SK-N-SH (cell line): ENCODE measurements at regions not wholly inside any gene's neighbourhood (a gene's known extent, or its start where the extent isn't known, plus 50 kb on each side); places are given as distances from the start of the nearest gene placed in this dataset.

Experiments used
- CTCF ChIA-PET: fragments of 300-600, 350-600 bp; formaldehyde crosslinking; extraction: SDS; loops from one replicate; lab custom pipeline; 2021; lab: Yijun Ruan, JAX
- POLR2A ChIA-PET: fragments of 350-600 bp; sonication (Branson Sonifier 250); formaldehyde crosslinking; extraction: SDS; loops from one replicate; lab custom pipeline; 2020; ENCODE audit warnings: antibody characterized with exemption, inconsistent platforms; lab: Yijun Ruan, JAX
- DNase-seq: peaks from one replicate; pipeline ENCODE4 v3.0.0; 2012
- H2AFZ ChIP-seq: fragments of 200-600 bp; sonication (generic); 2 replicates; pipeline ENCODE4 v1.8.1; 2016; ENCODE audit warnings: antibody characterized with exemption, mild to moderate bottlenecking, low read depth
- H3F3A ChIP-seq: fragments of 200-600 bp; sonication (generic); replicated peaks from 2 replicates; pipeline ENCODE3; 2016; ENCODE audit warnings: antibody characterized with exemption, mild to moderate bottlenecking; ENCODE audit not compliant: insufficient read depth
- H3K27ac ChIP-seq, 2 experiments: fragments of 200-500 bp in 1 of 2; fragments of 200-600 bp in 1 of 2; sonication (Bioruptor generic) in 1 of 2; sonication (generic), shearing (Covaris generic) in 1 of 2; 2 replicates each; pipeline versions ENCODE4 v1.5.1 to v1.6.1; 2014 to 2016; ENCODE audit warnings: low read depth in 2 of 2, inconsistent platforms in 1 of 2, low read length in 1 of 2, mild to moderate bottlenecking in 1 of 2, mixed read lengths in 1 of 2
- H3K27me3 ChIP-seq: fragments of 200-600 bp; sonication (generic), shearing (Covaris generic); 2 replicates; pipeline ENCODE4 v1.6.1; 2016; ENCODE audit warnings: mixed run types; ENCODE audit not compliant: insufficient read depth
- H3K36me3 ChIP-seq, 2 experiments: fragments of 200-500 bp in 1 of 2; fragments of 200-600 bp in 1 of 2; sonication (Bioruptor generic) in 1 of 2; sonication (generic) in 1 of 2; replicated peaks in 1 of 2; 2 replicates each; pipeline versions ENCODE3 to v1.5.1; 2014 to 2016; ENCODE audit warnings: low read length in 1 of 2, mild to moderate bottlenecking in 1 of 2; ENCODE audit not compliant: insufficient read depth in 2 of 2, control insufficient read depth in 1 of 2
- H3K4me1 ChIP-seq, 2 experiments: fragments of 200-500 bp in 1 of 2; fragments of 200-600 bp in 1 of 2; sonication (Bioruptor generic) in 1 of 2; sonication (generic), shearing (Covaris generic) in 1 of 2; 2 replicates each; pipeline versions ENCODE4 v1.5.1 to v1.6.1; 2014 to 2016; ENCODE audit warnings: low read depth in 1 of 2, low read length in 1 of 2, mixed run types in 1 of 2; ENCODE audit not compliant: insufficient read depth in 2 of 2, control insufficient read depth in 1 of 2
- H3K4me2 ChIP-seq: fragments of 200-600 bp; sonication (generic), shearing (Covaris generic); 2 replicates; pipeline ENCODE4 v1.6.1; 2017; ENCODE audit warnings: mixed run types
- H3K4me3 ChIP-seq, 2 experiments: fragments of 200-500 bp in 1 of 2; fragments of 200-600 bp in 1 of 2; sonication (Bioruptor generic) in 1 of 2; sonication (generic), shearing (Covaris generic) in 1 of 2; 2 replicates each; pipeline versions ENCODE4 v1.5.1 to v1.8.1; 2014 to 2016; ENCODE audit warnings: low read depth in 2 of 2, inconsistent platforms in 1 of 2, low read length in 1 of 2, mild to moderate bottlenecking in 1 of 2, mixed read lengths in 1 of 2, moderate library complexity in 1 of 2
- H3K79me2 ChIP-seq: fragments of 200-600 bp; sonication (generic); 2 replicates; pipeline ENCODE4 v1.8.1; 2017; ENCODE audit warnings: mild to moderate bottlenecking; ENCODE audit not compliant: insufficient read depth
- H3K9ac ChIP-seq: fragments of 200-600 bp; sonication (generic); 2 replicates; pipeline ENCODE4 v1.6.1; 2017; ENCODE audit warnings: mixed run types
- H3K9me2 ChIP-seq: fragments of 200-600 bp; sonication (generic); 2 replicates; pipeline ENCODE4 v1.6.1; 2017; ENCODE audit warnings: mixed run types
- H3K9me3 ChIP-seq: fragments of 200-600 bp; sonication (generic); 2 replicates; pipeline ENCODE4 v1.6.1; 2017; ENCODE audit warnings: mixed run types, mild to moderate bottlenecking, moderate library complexity
- H4K20me1 ChIP-seq: fragments of 200-600 bp; sonication (generic); 2 replicates; pipeline ENCODE4 v1.6.1; 2017; ENCODE audit warnings: mild to moderate bottlenecking, mixed run types; ENCODE audit not compliant: insufficient read depth
- EP300 ChIP-seq, 2 experiments: IDR thresholded peaks; 2 replicates each; pipeline versions ENCODE4 v1.4.0 to v1.6.1; 2012; ENCODE audit warnings: borderline replicate concordance in 1 of 2, low read depth in 1 of 2, low read length in 1 of 2
- FOXJ3 ChIP-seq: sonication (generic); formaldehyde crosslinking; IDR thresholded peaks from 2 replicates; pipeline ENCODE4 v1.5.1; 2020; ENCODE audit warnings: mild to moderate bottlenecking, missing genetic modification reagents
- MEF2A ChIP-seq: IDR thresholded peaks from 2 replicates; pipeline ENCODE4 v1.4.0; 2012; ENCODE audit warnings: low read depth, borderline replicate concordance
- MXI1 ChIP-seq: IDR thresholded peaks from 2 replicates; pipeline ENCODE4 v1.6.1; 2012; ENCODE audit warnings: mild to moderate bottlenecking, low read depth, low read length, improper control_type of control experiment
- NFIC ChIP-seq: IDR thresholded peaks from 2 replicates; pipeline ENCODE4 v1.4.0; 2012; ENCODE audit warnings: borderline replicate concordance
- NRF1 ChIP-seq: IDR thresholded peaks from 2 replicates; pipeline ENCODE4 v1.6.1; 2012; ENCODE audit warnings: low read depth, mild to moderate bottlenecking, low read length
- POLR2AphosphoS5 ChIP-seq: IDR thresholded peaks from 2 replicates; pipeline ENCODE4 v1.6.1; 2012; ENCODE audit warnings: low read depth, low read length
- RFX5 ChIP-seq: IDR thresholded peaks from 2 replicates; pipeline ENCODE4 v1.6.1; 2012; ENCODE audit warnings: mild to moderate bottlenecking, improper control_type of control experiment, low read length
- RXRA ChIP-seq: IDR thresholded peaks from 2 replicates; pipeline ENCODE4 v1.4.0; 2012; ENCODE audit warnings: low read depth, mild to moderate bottlenecking, borderline replicate concordance
- SMC3 ChIP-seq: IDR thresholded peaks from 2 replicates; pipeline ENCODE4 v1.6.1; 2012; ENCODE audit warnings: low read depth, low read length, improper control_type of control experiment
- TAF1 ChIP-seq: IDR thresholded peaks from 2 replicates; pipeline ENCODE4 v1.6.1; 2012; ENCODE audit warnings: low read depth, mild to moderate bottlenecking, low read length, moderate library complexity, borderline replicate concordance
- USF2 ChIP-seq: fragments of 150-350 bp; IDR thresholded peaks from 2 replicates; pipeline ENCODE4 v1.6.1; 2017; ENCODE audit warnings: antibody characterized with exemption, low read length, low read depth, borderline replicate concordance
- YY1 ChIP-seq: IDR thresholded peaks from 2 replicates; pipeline ENCODE4 v1.4.0; 2012; ENCODE audit warnings: low read depth, mild to moderate bottlenecking
- ZBTB33 ChIP-seq: IDR thresholded peaks from 2 replicates; pipeline ENCODE4 v1.4.0; 2012; ENCODE audit warnings: low read depth, borderline replicate concordance
- WGBS: methylation state at CpG from one replicate; pipeline ENCODE4 v1.1.6; 2017; ENCODE audit warnings: low lambda C conversion rate; 5-methylcytosine and 5-hydroxymethylcytosine counted together
- TF ChIP-seq, protein P1 (sequence below): IDR thresholded peaks from 2 replicates; pipeline ENCODE4 v1.4.0; 2012; ENCODE audit warnings: low read depth
- TF ChIP-seq, protein P2 (sequence below): IDR thresholded peaks from 2 replicates; pipeline ENCODE4 v1.6.1; 2012; ENCODE audit warnings: mild to moderate bottlenecking, low read depth, low read length, moderate library complexity
- TF ChIP-seq, protein P3 (sequence below): fragments of 150-350 bp; IDR thresholded peaks from 2 replicates; pipeline ENCODE4 v1.6.1; 2016; ENCODE audit warnings: mild to moderate bottlenecking, low read depth, low read length
- TF ChIP-seq, protein P4 (sequence below): IDR thresholded peaks from 2 replicates; pipeline ENCODE4; 2012
- TF ChIP-seq, protein P5 (sequence below): fragments of 200-600 bp; sonication (generic); IDR thresholded peaks from 2 replicates; pipeline ENCODE4 v1.6.1; 2017; ENCODE audit warnings: antibody characterized with exemption, mild to moderate bottlenecking, moderate library complexity

- no peak overlapping the region for H3K9ac ChIP-seq
- no peak overlapping the region for H3K27ac ChIP-seq
- H4K20me1 ChIP-seq: no peaks in the 10 kb centered on the region
- ChIA-PET POLR2A (no interaction called here), CTCF (no interaction called here)
- H3K4me2 ChIP-seq: no peak overlapping the region
- H3K36me3 ChIP-seq: no peaks in the 10 kb centered on the region
- H3K79me2 ChIP-seq: no peaks in the 10 kb centered on the region
- no peak overlapping the region for H2AFZ ChIP-seq
- H3K4me1 ChIP-seq: no peaks in the 10 kb centered on the region
- WGBS: 2% methylated on average over 1 of the region's 1 CpG
- H3K27me3 ChIP-seq: no peaks in the 10 kb centered on the region
- H3F3A ChIP-seq: no peaks in the 10 kb centered on the region
- H3K4me3 ChIP-seq: no peak overlapping the region
- DNase-seq: no peak
- no peaks in the 10 kb centered on the region for H3K9me3 ChIP-seq
- TF ChIP-seq, protein P1, sequence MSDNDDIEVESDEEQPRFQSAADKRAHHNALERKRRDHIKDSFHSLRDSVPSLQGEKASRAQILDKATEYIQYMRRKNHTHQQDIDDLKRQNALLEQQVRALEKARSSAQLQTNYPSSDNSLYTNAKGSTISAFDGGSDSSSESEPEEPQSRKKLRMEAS: no peak
- TF ChIP-seq, protein P2, sequence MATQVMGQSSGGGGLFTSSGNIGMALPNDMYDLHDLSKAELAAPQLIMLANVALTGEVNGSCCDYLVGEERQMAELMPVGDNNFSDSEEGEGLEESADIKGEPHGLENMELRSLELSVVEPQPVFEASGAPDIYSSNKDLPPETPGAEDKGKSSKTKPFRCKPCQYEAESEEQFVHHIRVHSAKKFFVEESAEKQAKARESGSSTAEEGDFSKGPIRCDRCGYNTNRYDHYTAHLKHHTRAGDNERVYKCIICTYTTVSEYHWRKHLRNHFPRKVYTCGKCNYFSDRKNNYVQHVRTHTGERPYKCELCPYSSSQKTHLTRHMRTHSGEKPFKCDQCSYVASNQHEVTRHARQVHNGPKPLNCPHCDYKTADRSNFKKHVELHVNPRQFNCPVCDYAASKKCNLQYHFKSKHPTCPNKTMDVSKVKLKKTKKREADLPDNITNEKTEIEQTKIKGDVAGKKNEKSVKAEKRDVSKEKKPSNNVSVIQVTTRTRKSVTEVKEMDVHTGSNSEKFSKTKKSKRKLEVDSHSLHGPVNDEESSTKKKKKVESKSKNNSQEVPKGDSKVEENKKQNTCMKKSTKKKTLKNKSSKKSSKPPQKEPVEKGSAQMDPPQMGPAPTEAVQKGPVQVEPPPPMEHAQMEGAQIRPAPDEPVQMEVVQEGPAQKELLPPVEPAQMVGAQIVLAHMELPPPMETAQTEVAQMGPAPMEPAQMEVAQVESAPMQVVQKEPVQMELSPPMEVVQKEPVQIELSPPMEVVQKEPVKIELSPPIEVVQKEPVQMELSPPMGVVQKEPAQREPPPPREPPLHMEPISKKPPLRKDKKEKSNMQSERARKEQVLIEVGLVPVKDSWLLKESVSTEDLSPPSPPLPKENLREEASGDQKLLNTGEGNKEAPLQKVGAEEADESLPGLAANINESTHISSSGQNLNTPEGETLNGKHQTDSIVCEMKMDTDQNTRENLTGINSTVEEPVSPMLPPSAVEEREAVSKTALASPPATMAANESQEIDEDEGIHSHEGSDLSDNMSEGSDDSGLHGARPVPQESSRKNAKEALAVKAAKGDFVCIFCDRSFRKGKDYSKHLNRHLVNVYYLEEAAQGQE: no peak
- TF ChIP-seq FOXJ3 (no peak), ZBTB33 (no peak), USF2 (no peak), RXRA (no peak), EP300 (IDR thresholded peaks at IDR 0.05; ENCODE audit: borderline replicate concordance in 1 of 2, low read depth in 1 of 2, low read length in 1 of 2) (no peak), MXI1 (no peak), RFX5 (no peak), NFIC (no peak), YY1 (no peak), TAF1 (no peak), POLR2AphosphoS5 (no peak), NRF1 (no peak), SMC3 (no peak), MEF2A (no peak)
- TF ChIP-seq, protein P3, sequence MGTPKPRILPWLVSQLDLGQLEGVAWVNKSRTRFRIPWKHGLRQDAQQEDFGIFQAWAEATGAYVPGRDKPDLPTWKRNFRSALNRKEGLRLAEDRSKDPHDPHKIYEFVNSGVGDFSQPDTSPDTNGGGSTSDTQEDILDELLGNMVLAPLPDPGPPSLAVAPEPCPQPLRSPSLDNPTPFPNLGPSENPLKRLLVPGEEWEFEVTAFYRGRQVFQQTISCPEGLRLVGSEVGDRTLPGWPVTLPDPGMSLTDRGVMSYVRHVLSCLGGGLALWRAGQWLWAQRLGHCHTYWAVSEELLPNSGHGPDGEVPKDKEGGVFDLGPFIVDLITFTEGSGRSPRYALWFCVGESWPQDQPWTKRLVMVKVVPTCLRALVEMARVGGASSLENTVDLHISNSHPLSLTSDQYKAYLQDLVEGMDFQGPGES: no peak
- TF ChIP-seq, protein P4, sequence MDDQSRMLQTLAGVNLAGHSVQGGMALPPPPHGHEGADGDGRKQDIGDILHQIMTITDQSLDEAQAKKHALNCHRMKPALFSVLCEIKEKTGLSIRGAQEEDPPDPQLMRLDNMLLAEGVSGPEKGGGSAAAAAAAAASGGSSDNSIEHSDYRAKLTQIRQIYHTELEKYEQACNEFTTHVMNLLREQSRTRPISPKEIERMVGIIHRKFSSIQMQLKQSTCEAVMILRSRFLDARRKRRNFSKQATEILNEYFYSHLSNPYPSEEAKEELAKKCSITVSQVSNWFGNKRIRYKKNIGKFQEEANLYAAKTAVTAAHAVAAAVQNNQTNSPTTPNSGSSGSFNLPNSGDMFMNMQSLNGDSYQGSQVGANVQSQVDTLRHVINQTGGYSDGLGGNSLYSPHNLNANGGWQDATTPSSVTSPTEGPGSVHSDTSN: no peak
- TF ChIP-seq, protein P5, sequence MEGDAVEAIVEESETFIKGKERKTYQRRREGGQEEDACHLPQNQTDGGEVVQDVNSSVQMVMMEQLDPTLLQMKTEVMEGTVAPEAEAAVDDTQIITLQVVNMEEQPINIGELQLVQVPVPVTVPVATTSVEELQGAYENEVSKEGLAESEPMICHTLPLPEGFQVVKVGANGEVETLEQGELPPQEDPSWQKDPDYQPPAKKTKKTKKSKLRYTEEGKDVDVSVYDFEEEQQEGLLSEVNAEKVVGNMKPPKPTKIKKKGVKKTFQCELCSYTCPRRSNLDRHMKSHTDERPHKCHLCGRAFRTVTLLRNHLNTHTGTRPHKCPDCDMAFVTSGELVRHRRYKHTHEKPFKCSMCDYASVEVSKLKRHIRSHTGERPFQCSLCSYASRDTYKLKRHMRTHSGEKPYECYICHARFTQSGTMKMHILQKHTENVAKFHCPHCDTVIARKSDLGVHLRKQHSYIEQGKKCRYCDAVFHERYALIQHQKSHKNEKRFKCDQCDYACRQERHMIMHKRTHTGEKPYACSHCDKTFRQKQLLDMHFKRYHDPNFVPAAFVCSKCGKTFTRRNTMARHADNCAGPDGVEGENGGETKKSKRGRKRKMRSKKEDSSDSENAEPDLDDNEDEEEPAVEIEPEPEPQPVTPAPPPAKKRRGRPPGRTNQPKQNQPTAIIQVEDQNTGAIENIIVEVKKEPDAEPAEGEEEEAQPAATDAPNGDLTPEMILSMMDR: no peak
- no peaks in the 10 kb centered on the region for H3K9me2 ChIP-seq
These were observed 569.9 kb downstream of the ANKRD7 start for GRCh38 chr7:118794419-118794818.
